ENCODE measurements at regions not wholly inside any gene's neighbourhood (a gene's known extent, or its start where the extent isn't known, plus 50 kb on each side); places are given as distances from the start of the nearest gene placed in this dataset.

- FAIRE-seq (no peak), DNase-seq (ENCODE audit: low read depth in 1 of 2, low spot score in 1 of 2) (no peak), ATAC-seq (no peak)
- POLR2A ChIA-PET = no interaction called here
- H3K4me3 ChIP-seq = no peak overlapping the region
- peaks cover 13% of the 10 kb centered on the region for H3K4me1 ChIP-seq
- H3K27ac ChIP-seq = no peak overlapping the region
- TF ChIP-seq MAFK (IDR thresholded peaks at IDR 0.05; ENCODE audit: partially characterized antibody) (peak; percentile 52), POLR2A (IDR thresholded peaks at IDR 0.05; ENCODE audit: low read length) (no peak)
- H3K9me3 ChIP-seq = no peaks in the 10 kb centered on the region
- 52% methylated on average over 5 of the region's 5 CpGs for WGBS (ENCODE audit: missing lambda C conversion rate)
- H3K4me2 ChIP-seq = no peak overlapping the region
- CTCF ChIA-PET = interaction anchor here (0.9 kb wide), 1 partner anchor 116 kb away, joined by 3 read pairs; no protein-coding TSS in a partner anchor
These were observed 107.8 kb upstream of the PHYHIPL start for GRCh38 chr10:59068581-59069191.

- TF ChIP-seq MAFK (IDR thresholded peaks at IDR 0.05; ENCODE audit: partially characterized antibody) (no peak), EHF (CRISPR knock-in tag; IDR thresholded peaks at IDR 0.05) (no peak), JUN (IDR thresholded peaks at IDR 0.05) (no peak), GATA3 (IDR thresholded peaks at IDR 0.05; ENCODE audit: borderline replicate concordance) (no peak), RAD21 (conservative IDR thresholded peaks at IDR 0.05 in 1 of 2, IDR thresholded peaks at IDR 0.05 in 1 of 2) (no peak), ZSCAN20 (CRISPR knock-in tag; IDR thresholded peaks at IDR 0.05) (no peak), RCOR1 (IDR thresholded peaks at IDR 0.05; ENCODE audit: low read depth, low read length) (no peak), HDAC2 (IDR thresholded peaks at IDR 0.05) (no peak), TFCP2L1 (CRISPR knock-in tag; IDR thresholded peaks at IDR 0.05) (no peak), PHF8 (IDR thresholded peaks at IDR 0.05; ENCODE audit: borderline replicate concordance, low read depth) (no peak), CEBPB (IDR thresholded peaks at IDR 0.05) (no peak)
- TF ChIP-seq, protein P1, sequence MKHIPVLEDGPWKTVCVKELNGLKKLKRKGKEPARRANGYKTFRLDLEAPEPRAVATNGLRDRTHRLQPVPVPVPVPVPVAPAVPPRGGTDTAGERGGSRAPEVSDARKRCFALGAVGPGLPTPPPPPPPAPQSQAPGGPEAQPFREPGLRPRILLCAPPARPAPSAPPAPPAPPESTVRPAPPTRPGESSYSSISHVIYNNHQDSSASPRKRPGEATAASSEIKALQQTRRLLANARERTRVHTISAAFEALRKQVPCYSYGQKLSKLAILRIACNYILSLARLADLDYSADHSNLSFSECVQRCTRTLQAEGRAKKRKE (CRISPR knock-in tag; IDR thresholded peaks at IDR 0.05; ENCODE audit: low read depth) = no peak
- TF ChIP-seq, protein P2, sequence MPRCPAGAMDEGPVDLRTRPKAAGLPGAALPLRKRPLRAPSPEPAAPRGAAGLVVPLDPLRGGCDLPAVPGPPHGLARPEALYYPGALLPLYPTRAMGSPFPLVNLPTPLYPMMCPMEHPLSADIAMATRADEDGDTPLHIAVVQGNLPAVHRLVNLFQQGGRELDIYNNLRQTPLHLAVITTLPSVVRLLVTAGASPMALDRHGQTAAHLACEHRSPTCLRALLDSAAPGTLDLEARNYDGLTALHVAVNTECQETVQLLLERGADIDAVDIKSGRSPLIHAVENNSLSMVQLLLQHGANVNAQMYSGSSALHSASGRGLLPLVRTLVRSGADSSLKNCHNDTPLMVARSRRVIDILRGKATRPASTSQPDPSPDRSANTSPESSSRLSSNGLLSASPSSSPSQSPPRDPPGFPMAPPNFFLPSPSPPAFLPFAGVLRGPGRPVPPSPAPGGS (IDR thresholded peaks at IDR 0.05) = no peak
- no peak overlapping the region for H3K4me3 ChIP-seq
- H3K4me2 ChIP-seq = no peak overlapping the region
- ATAC-seq (no peak), FAIRE-seq (no peak), DNase-seq (ENCODE audit: low read depth in 1 of 2, low spot score in 1 of 2) (no peak)
- no peak overlapping the region for H3K27ac ChIP-seq
- H3K4me1 ChIP-seq = peaks cover 19% of the 10 kb centered on the region
- no peaks in the 10 kb centered on the region for H3K9me3 ChIP-seq
- ChIA-PET POLR2A (no interaction called here), CTCF (interaction anchor here (1.0 kb wide), 1 partner anchor 12 kb away, joined by 4 read pairs; no protein-coding TSS in a partner anchor)
- 48% methylated on average over 1 of the region's 1 CpG for WGBS (ENCODE audit: missing lambda C conversion rate)
These were observed 104.4 kb upstream of the PHYHIPL start for GRCh38 chr10:59072038-59072437.

GRCh38 chr10:59073456-59074053, 102.9 kb upstream of the PHYHIPL start:
- TF ChIP-seq MYC (IDR thresholded peaks at IDR 0.05; ENCODE audit: borderline replicate concordance, low read length) = no peak
- no peak for TF ChIP-seq EHF (CRISPR knock-in tag; IDR thresholded peaks at IDR 0.05)
- TF ChIP-seq POLR2AphosphoS2 (conservative IDR thresholded peaks at IDR 0.05; ENCODE audit: low read length) = no peak
- TF ChIP-seq FOSL2 (IDR thresholded peaks at IDR 0.05) = no peak
- TF ChIP-seq FOSL2 (CRISPR knock-in tag; IDR thresholded peaks at IDR 0.05) = no peak
- no peak for TF ChIP-seq BHLHE40 (IDR thresholded peaks at IDR 0.05; ENCODE audit: low read depth, low read length)
- no peak for TF ChIP-seq ESRRA (IDR thresholded peaks at IDR 0.05; ENCODE audit: borderline replicate concordance, low read length)
- TF ChIP-seq KDM5A (IDR thresholded peaks at IDR 0.05) = no peak
- TF ChIP-seq, protein P3, sequence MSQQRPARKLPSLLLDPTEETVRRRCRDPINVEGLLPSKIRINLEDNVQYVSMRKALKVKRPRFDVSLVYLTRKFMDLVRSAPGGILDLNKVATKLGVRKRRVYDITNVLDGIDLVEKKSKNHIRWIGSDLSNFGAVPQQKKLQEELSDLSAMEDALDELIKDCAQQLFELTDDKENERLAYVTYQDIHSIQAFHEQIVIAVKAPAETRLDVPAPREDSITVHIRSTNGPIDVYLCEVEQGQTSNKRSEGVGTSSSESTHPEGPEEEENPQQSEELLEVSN (IDR thresholded peaks at IDR 0.05; ENCODE audit: borderline replicate concordance, low read depth) = no peak
- TF ChIP-seq CHD2 (IDR thresholded peaks at IDR 0.05; ENCODE audit: low read length, partially characterized antibody) = no peak
- no peak for TF ChIP-seq RCOR1 (IDR thresholded peaks at IDR 0.05; ENCODE audit: low read depth, low read length)
- no peak for TF ChIP-seq SMC3 (IDR thresholded peaks at IDR 0.05)
- TF ChIP-seq MAZ (IDR thresholded peaks at IDR 0.05; ENCODE audit: borderline replicate concordance, low read depth, low read length) = no peak
- TF ChIP-seq RFX5 (IDR thresholded peaks at IDR 0.05) = no peak
- no peak for TF ChIP-seq ZSCAN20 (CRISPR knock-in tag; IDR thresholded peaks at IDR 0.05)
- TF ChIP-seq CHD4 (IDR thresholded peaks at IDR 0.05; ENCODE audit: borderline replicate concordance) = no peak
- Histone ChIP-seq H3K4me1 (peaks cover 26% of the 10 kb centered on the region), H3K4me2 (peak overlapping the region; percentile 54), H3K4me3 (no peak overlapping the region), H3K27ac (peak overlapping the region; percentile 22 to 33; a peak in 2 of 6 replicates), H3K9me3 (no peaks in the 10 kb centered on the region)
- DNase-seq (ENCODE audit: low read depth in 1 of 2, low spot score in 1 of 2) (peak in 1 of 2 experiments; percentile 5), ATAC-seq (no peak), FAIRE-seq (no peak)
- 17% methylated on average over 1 of the region's 1 CpG for WGBS (ENCODE audit: missing lambda C conversion rate)
- ChIA-PET CTCF (interaction anchor here (0.6 to 0.8 kb wide), 2 partner anchors 14 to 84 kb away, joined by 3 read pairs; no protein-coding TSS in a partner anchor), POLR2A (no interaction called here)
